GM18868 (cell line): ENCODE measurements at regions not wholly inside any gene's neighbourhood (a gene's known extent, or its start where the extent isn't known, plus 50 kb on each side); places are given as distances from the start of the nearest gene placed in this dataset.
A peak's percentile ranks its signal among the peaks of the same experiment; 100 is the strongest.
"Not testable (repeated sequence)": the region's sequence is repeated elsewhere in the genome, so short reads cannot be mapped to it uniquely, and the experiment has no call there.

Experiments
- ATAC-seq: cut with Tn5 transposase; IDR thresholded peaks from one replicate; pipeline ENCODE4 v1.9.1; 2021; ENCODE audit warnings: mild to moderate bottlenecking, moderate library complexity; ENCODE audit not compliant: unreplicated experiment

DNA sequence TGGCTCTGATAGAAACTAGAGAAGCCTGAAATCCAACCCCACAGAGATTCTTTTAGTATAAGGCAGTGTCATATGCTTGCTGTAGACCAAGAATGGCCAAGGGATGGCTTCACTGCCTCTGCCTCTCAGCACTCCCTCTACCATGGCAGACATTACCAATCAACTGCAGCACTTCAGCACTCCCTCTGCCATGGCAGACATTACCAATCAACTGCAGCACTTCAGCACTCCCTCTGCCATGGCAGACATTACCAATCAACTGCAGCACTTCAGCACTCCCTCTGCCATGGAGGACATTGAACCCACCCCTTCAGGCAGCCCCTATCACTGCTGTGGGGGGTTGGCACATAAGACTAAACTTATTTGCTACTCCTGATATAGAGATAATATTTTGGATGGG is 287.8 kb downstream of the AACS start:
- ATAC-seq, result not testable (repeated sequence)

DNA sequence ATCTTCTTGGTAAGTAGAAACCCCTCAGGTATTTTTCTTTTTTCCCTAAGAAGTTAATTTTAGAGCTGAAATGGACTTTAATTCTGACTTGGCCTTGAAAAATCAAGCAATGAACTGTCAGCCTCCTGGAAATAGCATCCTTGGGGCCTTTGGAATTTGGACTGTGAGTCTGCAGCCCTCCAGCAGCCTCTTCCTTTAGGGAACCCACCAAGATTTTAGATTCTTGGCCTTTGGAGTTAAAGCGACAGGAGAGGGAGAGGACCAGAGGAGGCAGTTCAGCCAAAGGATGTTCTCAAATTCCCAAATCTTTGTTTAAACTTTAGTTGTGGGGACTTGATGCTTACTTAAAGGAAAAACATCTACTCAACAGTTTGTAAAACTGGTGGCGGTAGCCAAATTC is 288.6 kb downstream of the AACS start:
- no peak for ATAC-seq

DNA sequence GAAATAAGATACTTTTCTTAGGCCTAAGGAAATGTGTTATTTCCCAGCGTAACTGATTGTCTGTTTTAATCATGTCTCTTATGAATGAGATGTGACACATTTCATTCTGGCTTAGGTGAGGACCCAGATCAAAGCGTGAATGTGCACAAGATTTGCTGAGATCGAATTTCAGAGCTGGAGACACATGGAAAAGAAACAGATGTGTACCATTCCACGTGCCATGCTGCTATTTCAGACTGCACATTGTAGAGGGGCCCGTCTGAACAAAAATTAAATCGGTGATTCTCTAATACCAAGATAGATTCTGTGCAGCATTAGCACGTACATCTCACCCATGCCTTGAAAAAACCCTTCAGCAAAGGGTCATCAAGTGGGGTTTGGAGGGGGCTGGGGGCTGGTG is 290.4 kb downstream of the AACS start:
- no peak for ATAC-seq

DNA sequence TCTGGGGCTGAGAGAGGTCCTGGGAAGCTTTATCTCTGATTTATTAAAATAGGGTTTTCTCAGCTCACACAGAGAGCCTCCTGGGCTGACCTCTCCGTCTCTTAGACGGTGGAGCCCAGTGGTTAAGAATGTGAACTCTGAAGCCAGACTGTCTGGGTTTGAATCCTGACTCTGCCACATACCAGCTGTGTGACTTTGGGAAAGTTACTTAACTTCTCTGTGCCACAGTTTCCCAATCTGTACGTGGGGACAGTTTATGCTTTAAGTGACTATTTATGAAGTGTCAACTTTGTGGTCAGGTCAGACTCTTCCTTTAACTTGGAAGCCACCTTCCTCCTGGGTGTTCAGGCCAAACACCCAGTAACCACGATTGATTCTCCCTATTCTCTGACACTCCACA is 290.9 kb downstream of the AACS start:
- ATAC-seq, result no peak

GRCh38 chr12:125357561-125357960 is 292.3 kb downstream of the AACS start:
- ATAC-seq, result no peak

DNA sequence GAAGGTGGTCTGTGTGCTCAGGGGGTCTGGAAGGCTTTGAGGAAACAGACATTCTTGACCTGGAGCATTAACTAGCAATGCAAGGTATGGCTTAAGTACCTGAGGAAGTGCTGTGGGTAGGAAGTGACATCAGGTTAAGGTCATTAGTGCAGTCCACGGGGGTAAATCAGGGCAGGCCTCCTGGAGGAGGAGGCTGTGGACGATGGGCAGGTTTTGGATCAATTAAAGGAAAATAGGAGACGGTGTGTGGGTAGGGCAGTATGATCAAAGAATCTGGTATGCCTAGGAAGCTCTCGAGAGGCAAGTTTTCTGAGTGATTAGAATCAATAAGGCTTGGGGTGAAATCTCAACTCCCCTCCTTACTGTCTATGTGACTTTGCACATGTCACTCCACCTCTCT is 295.3 kb downstream of the AACS start:
- no peak for ATAC-seq

DNA sequence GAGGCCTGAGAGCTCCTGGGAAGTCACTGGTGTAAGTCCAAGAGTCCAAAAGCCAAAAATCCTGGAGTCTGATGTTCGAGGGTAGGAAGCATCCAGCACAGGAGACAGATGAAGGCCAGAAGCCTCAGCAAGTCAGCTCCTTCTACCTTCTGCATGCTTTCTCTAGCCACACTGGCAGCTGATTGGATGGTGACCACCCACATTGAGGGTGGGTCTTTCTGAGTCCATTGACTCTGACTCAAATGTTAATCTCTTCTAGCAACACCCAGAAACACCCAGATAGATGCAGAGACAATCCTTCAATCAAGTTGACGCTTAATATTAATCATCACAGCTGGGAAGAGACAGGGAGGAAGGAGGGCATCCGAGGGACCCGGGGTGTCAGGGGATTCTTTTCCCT is 305.8 kb downstream of the AACS start:
- ATAC-seq, result no peak

DNA sequence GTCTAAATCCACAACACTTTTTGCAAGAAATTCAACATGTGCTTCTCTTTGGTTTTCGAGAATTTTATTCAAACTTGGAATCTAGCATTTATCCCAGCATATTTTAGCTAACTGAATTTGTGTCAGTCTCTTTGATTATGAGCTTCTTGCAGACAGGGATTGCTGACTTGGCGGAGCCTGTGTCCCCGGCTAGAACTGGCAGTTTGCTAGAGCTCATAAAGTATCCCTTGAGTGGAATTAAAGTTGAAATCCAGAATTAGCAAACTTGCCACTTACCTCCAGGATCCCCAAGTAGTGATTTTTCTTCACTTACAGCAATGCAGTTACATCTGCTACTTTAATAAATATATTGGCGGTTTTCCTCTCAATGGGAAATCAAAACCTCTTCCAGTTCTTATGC is 306.9 kb downstream of the AACS start:
- ATAC-seq, result no peak

- ATAC-seq, result no peak
These were observed 308.1 kb downstream of the AACS start for GRCh38 chr12:125373375-125373774.

GRCh38 chr12:125376422-125376821 is 311.2 kb downstream of the AACS start:
- no peak for ATAC-seq

DNA sequence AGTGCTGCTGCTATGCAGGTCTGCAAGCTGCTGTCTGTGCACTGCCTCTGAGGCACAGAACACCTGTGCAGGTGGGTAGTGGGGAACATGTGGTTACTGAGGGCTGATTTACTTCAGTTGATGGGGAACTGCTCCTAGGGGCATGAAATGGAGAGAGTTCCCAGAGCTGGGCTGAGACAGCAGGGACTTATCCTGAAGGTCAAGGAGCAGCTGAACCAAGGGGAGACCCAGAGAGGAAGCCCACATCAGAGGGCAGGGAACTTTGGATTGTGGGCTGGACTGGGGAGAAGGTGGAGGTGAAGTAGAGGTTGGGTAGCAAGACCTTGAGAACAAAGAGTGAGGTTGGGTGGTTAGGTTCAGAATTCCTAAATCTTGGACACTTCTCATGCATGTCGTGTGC is 311.9 kb downstream of the AACS start:
- no peak for ATAC-seq

GRCh38 chr12:125381373-125381772 is 316.1 kb downstream of the AACS start:
- ATAC-seq, result no peak

DNA sequence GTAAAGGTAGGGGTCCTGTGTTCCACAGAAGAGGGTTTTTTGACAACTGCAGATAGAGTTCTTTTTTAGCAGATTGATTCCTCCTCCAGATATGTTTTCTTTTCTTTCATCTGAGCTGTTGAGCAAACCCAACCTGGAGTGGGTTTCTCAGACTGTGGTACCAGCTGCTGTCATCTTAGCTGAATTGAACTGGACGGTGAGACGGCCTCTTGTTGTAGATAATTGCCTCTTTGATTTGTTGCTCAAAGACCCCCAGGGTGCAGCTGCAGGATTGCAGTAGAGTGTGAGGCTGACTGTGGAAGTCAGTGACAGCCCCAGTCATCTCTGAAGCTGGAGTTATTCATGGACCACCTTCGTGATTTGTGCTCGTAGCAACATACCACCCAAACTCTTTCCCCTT is 317.7 kb downstream of the AACS start:
- ATAC-seq, result no peak

GRCh38 chr12:125386652-125387051 is 321.4 kb downstream of the AACS start:
- ATAC-seq, result no peak

- no peak for ATAC-seq
These were observed 322.0 kb downstream of the AACS start for GRCh38 chr12:125387206-125387605.

DNA sequence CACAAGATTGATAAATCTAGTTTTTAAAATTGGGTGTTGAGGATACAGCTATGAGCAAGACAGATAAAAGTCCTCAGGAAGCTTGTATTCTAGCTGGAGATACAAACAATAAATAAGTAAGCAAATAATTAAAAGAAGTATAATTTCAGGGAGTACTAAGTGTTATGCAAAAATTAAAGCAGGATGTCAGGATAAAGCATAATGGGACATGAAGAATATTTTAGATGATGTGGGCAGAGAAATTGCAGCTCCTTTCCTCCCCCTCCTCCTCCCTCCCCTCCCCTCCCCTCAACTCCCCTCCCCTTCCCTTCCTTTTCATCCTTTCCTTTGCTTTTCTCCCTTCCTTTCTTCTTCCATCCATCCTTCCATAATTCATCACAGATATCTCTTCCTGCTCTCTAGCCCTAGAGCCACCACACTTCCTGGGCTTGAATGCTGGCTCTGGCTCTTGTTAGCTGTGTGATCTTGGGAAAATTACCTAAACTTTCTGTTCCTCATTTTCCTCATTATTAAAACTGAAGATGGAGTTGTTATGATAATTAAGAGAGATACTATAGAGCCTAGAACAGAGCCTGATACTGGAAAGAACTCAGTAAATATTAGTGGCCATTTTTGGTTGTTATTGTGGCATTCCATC is 323.9 kb downstream of the AACS start:
- no peak for ATAC-seq

- no peak for ATAC-seq
These were observed 328.3 kb downstream of the AACS start for GRCh38 chr12:125393569-125393968.

DNA sequence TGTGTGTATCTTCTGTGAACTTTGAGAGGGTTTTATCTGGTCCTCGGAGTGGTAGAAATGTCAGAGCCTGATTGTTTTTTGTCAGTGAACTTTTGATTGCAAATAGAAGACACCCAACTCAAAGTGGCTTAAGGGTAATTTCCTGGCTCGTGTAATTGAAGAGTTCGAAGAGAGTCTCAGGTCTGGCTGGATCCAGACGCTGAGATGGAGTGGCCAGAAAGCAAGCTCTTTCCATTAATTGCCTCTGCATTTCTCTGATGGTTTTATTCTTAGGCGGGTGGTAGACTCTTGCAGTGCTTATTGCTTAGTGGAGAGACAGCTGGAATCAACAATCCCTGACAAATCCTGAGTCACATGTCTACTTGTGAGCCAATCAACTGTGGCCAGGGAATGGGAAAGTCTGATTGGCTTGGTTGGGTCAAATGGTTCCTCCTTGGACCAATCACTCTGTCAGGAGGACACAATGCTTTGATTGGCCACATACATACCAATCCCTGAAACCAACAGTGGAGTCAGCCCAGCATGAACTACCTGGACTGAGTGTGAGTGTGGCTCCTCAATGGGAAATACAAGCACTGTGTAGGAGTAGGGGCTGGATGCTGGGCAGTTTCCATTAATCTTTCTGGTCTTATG is 330.5 kb downstream of the AACS start:
- no peak for ATAC-seq

DNA sequence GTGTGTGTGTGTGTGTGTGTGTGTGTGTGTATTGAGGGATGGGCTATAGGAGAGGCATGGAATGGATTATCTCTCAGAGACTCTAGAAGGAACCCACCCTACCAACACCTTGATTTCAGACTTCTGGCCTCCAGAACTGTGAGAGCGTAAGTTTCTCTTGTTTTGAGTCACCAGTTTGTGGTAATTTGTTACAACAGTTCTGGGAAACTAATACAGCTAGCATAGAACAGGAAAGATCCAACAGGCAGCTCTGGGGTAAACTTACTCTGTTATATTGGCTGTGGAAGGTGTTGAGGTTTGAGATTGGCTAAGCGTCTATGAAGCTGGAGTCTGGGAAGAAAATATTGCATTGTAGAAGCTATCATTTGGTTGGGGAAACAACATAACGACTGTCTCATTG is 334.3 kb downstream of the AACS start:
- ATAC-seq, result peak; percentile 55

DNA sequence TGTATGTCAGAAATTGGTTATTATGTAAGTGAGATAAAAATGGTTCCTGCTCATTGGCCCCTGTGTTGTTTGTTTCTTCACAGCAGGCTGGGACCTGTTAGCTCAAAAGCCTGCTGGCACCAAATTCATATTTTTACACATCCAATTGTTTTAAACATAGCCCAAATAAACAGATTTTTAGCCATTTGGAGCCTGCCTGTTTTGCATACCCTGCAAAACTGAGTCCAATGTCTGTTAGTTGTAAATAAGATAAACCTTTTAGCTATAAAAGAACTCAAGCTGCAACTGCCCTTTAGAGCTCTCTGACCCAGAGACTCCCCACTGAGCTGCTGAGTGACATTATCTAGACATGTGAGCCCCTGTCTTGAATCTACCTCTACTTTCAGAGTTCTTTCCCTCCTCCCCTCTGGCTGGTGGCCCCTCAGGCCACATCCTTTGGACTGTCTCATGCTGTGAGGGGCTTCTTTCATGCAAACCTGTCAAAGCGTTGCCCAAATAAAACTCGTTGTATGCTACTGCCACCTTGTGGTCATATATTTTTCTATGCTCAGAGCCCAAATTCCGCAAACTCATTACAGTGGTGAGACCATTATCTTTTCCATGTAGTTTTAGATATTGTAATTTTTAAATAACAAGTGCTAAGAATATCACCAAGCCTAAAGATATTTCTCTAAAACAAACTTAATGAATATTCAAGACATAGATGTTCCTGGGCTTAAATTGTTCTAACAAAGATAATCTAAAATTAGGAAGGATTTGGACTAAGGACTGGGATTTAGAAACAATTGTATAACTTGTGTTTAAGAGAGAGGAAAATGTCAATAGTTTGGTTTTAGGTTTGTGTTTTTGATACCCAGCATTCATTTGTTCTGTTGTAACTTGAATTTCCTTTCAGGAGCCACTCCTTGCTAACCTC is 337.9 kb downstream of the AACS start:
- no peak for ATAC-seq

- ATAC-seq, result no peak
These were observed 338.6 kb downstream of the AACS start for GRCh38 chr12:125403843-125404242.

GRCh38 chr12:125406131-125406530 is 340.9 kb downstream of the AACS start:
- peak; percentile 96 for ATAC-seq
